WI38 (cell line): ENCODE measurements at regions not wholly inside any gene's neighbourhood (a gene's known extent, or its start where the extent isn't known, plus 50 kb on each side); places are given as distances from the start of the nearest gene placed in this dataset.

Source experiments
- H3K4me3 ChIP-seq: 2 replicates; pipeline ENCODE4 v1.5.1; 2011; ENCODE audit warnings: low read depth, mild to moderate bottlenecking, control low read depth, low read length
- TF ChIP-seq, protein P1 (sequence below): IDR thresholded peaks from 2 replicates; pipeline ENCODE4 v1.5.1; 2012; ENCODE audit warnings: low read depth, mild to moderate bottlenecking, control low read depth, low read length

DNA sequence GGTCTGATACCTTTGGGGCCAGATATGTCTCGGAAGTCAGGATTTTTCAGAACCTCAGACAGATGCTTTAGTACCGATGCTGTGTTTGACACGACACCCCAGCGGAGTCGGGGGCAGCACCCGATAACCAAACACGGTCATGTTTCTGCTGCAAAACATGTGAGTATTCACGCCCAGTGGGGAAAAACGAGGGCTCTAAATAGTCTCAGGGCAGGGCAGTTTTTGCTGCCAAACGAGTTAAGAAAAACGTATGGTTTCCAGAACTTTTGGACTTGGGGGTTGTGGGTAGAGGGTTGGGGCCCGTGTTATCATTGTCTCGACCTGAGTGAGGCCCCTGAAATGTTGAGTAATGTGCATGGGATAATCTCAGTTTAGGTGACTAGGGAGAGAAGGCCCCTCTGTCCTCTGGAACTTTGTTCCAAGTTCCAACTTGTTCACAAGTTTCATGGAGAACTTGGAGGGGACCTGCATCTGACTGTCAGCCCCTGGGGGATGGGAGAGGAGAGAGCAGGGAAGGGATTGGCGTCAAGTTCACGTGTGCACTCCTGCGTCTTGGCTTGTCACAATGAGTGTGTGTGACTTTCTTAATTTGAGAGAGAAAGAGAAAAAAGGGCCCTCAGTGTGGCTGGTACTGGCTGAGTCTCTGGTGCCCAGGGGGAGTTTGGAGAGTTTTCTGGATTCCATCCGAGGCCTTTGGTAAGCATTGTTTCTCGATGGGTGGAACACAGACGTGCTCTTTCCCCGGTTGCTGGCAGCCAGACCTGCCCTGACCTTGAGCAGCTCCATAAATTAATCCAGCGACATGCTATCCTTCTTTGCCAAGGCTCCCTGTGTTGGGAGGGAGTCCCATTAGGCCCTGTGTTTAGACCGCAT lies 83.9 kb upstream of the CIBAR2 start:
- TF ChIP-seq, protein P1, sequence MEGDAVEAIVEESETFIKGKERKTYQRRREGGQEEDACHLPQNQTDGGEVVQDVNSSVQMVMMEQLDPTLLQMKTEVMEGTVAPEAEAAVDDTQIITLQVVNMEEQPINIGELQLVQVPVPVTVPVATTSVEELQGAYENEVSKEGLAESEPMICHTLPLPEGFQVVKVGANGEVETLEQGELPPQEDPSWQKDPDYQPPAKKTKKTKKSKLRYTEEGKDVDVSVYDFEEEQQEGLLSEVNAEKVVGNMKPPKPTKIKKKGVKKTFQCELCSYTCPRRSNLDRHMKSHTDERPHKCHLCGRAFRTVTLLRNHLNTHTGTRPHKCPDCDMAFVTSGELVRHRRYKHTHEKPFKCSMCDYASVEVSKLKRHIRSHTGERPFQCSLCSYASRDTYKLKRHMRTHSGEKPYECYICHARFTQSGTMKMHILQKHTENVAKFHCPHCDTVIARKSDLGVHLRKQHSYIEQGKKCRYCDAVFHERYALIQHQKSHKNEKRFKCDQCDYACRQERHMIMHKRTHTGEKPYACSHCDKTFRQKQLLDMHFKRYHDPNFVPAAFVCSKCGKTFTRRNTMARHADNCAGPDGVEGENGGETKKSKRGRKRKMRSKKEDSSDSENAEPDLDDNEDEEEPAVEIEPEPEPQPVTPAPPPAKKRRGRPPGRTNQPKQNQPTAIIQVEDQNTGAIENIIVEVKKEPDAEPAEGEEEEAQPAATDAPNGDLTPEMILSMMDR, result no peak
- H3K4me3 ChIP-seq, result no peak overlapping the region

DNA sequence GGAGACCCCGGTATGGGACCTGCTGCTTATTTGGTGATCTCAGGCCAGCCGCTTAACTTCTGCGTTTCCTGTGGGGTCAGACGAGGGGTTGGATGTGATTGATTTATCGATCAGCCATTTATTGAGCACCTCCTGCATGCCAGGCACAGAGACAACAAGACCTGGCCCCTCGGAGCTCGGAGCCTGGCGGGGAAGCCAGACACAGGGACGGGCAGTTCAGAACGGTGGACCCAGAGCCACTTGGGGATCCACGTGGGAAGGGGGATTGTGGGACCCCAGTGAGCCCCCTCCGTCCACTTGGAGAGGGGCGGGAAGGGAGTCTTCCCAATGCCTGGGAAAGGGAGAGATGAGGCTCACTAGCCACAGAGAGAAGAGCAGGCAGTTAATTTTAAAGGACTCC lies 84.7 kb upstream of the CIBAR2 start:
- no peak overlapping the region for H3K4me3 ChIP-seq
- TF ChIP-seq, protein P1, result no peak

- TF ChIP-seq, protein P1, result no peak
- no peak overlapping the region for H3K4me3 ChIP-seq
Observed at GRCh38 chr16:85197611-85198566, 85.6 kb upstream of the CIBAR2 start.

DNA sequence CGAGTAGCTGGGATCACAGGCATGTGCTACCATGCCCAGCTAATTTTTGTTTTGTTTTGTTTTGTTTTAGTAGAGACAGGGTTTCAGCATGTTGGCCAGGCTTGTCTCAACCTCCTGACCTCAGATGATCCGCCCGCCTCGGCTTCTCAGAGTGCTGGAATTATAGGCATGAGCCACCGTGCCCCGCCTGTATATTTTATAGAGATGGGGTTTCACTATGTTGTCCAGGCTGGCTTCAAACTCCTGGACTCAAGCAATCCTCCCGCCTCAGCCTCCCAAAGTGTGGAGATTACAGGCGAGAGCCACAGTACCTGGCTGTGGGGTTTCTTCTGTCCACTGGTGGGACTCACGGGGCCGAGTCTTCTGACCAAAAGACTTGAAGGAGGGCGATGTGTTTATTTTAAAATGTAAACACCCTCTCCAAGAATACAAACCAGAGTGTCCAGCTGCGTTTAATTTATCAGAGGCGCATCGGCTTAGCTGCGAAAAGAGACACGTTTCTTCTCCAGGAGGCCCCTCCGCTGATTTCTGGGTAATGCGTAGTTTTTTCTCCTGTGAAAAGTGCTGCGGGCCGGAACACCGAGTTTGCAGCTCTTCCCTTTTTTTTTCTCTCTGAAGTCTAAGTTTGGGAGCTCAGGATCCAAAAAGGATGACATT lies 86.9 kb upstream of the CIBAR2 start:
- H3K4me3 ChIP-seq, result no peak overlapping the region
- TF ChIP-seq, protein P1, result no peak

GRCh38 chr16:85199880-85200279 lies 87.6 kb upstream of the CIBAR2 start:
- no peak overlapping the region for H3K4me3 ChIP-seq
- TF ChIP-seq, protein P1, result no peak

- TF ChIP-seq, protein P1, result no peak
- no peak overlapping the region for H3K4me3 ChIP-seq
Observed at GRCh38 chr16:85200471-85201278, 88.4 kb upstream of the CIBAR2 start.
